OCI-LY1 (cell line): ENCODE measurements at regions not wholly inside any gene's neighbourhood (a gene's known extent, or its start where the extent isn't known, plus 50 kb on each side); places are given as distances from the start of the nearest gene placed in this dataset.

ENCODE experiments used
- H2AFZ ChIP-seq: fragments of 200-600 bp; sonication (generic), shearing (Covaris generic); 2 replicates; pipeline ENCODE4 v1.6.0; 2014; ENCODE audit warnings: antibody characterized with exemption, mild to moderate bottlenecking, low read length
- H3F3A ChIP-seq: fragments of 200-600 bp; sonication (generic), shearing (Covaris generic); 2 replicates; pipeline ENCODE4 v1.6.0; 2014; ENCODE audit warnings: mild to moderate bottlenecking, antibody characterized with exemption, low read length, moderate library complexity; ENCODE audit not compliant: insufficient read depth
- H3K27ac ChIP-seq: fragments of 200-600 bp; sonication (generic); 2 replicates; pipeline ENCODE4 v1.5.1; 2014; ENCODE audit warnings: low read length, mixed run types, mild to moderate bottlenecking, low read depth; ENCODE audit not compliant: poor library complexity, severe bottlenecking
- H3K27me3 ChIP-seq: fragments of 200-600 bp; sonication (generic); 2 replicates; pipeline ENCODE4 v1.6.0; 2014; ENCODE audit warnings: antibody characterized with exemption, mild to moderate bottlenecking, low read length, moderate library complexity; ENCODE audit not compliant: insufficient read depth
- H3K36me3 ChIP-seq: fragments of 200-600 bp; sonication (generic); 2 replicates; pipeline ENCODE4 v1.6.1; 2014; ENCODE audit warnings: mild to moderate bottlenecking, antibody characterized with exemption, low read length, moderate library complexity, mixed read lengths; ENCODE audit not compliant: insufficient read depth
- H3K4me1 ChIP-seq: fragments of 200-600 bp; sonication (generic); 2 replicates; pipeline ENCODE4 v1.5.1; 2014; ENCODE audit warnings: mild to moderate bottlenecking, low read length, moderate library complexity; ENCODE audit not compliant: insufficient read depth, severe bottlenecking
- H3K4me2 ChIP-seq: fragments of 200-600 bp; sonication (generic), shearing (Covaris generic); 2 replicates; pipeline ENCODE4 v1.6.1; 2014; ENCODE audit warnings: low read length
- H3K4me3 ChIP-seq: fragments of 200-600 bp; sonication (generic); 2 replicates; pipeline ENCODE4 v1.5.1; 2014; ENCODE audit warnings: low read length, low read depth, mild to moderate bottlenecking, mixed read lengths; ENCODE audit not compliant: poor library complexity, severe bottlenecking
- H3K79me2 ChIP-seq: fragments of 200-600 bp; shearing (Covaris generic); 2 replicates; pipeline ENCODE4 v1.6.1; 2016; ENCODE audit warnings: mixed run types, low read length, mixed read lengths; ENCODE audit not compliant: insufficient read depth
- H3K9ac ChIP-seq: fragments of 200-600 bp; sonication (generic), shearing (Covaris generic); 2 replicates; pipeline ENCODE4 v1.6.1; 2014; ENCODE audit warnings: mild to moderate bottlenecking, low read length, mixed read lengths
- H3K9me2 ChIP-seq: fragments of 200-600 bp; sonication (generic), shearing (Covaris generic); 2 replicates; pipeline ENCODE4 v1.6.1; 2014; ENCODE audit warnings: low read depth, mild to moderate bottlenecking, low read length, mixed read lengths
- H3K9me3 ChIP-seq: fragments of 200-600 bp; shearing (Covaris generic); 2 replicates; pipeline ENCODE4 v1.6.1; 2014; ENCODE audit warnings: low read length, mixed read lengths
- H4K20me1 ChIP-seq: fragments of 200-600 bp; sonication (generic), shearing (Covaris generic); 2 replicates; pipeline ENCODE4 v1.6.0; 2016; ENCODE audit warnings: mild to moderate bottlenecking, low read length; ENCODE audit not compliant: insufficient read depth
- EZH2 ChIP-seq: fragments of 200-600 bp; sonication (generic), shearing (Covaris generic); IDR thresholded peaks from 2 replicates; pipeline ENCODE4 v1.8.0; 2017; ENCODE audit warnings: borderline replicate concordance, mixed run types, mild to moderate bottlenecking, antibody characterized with exemption, low read length, moderate library complexity, mixed read lengths
- TF ChIP-seq, protein P1 (sequence below): fragments of 200-600 bp; sonication (generic), shearing (Covaris generic); IDR thresholded peaks from 2 replicates; pipeline ENCODE4 v1.5.1; 2017; ENCODE audit warnings: mild to moderate bottlenecking, antibody characterized with exemption, low read length, moderate library complexity, mixed read lengths

DNA sequence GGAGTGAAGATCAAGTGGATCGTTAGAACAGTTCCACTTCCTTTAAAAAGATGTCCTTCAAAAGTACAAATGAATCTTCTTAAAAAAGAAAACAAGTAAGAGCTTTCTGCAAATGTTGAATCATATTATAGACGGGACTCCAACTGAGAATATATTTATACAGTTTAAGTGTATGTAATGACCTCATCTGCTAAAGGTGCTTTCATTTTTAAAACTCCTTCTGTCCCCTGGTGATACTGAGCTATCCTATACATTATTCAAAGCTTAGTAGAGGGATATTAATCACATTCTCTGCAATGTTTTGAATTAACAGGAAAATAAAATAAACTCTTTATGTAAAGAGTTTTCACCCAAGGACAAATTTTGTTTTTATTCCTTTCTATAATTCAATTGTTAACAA is 420.7 kb upstream of the SLC8A1 start:
- Histone ChIP-seq H2AFZ (no peak overlapping the region), H3K4me3 (no peak overlapping the region), H3F3A (no peaks in the 10 kb centered on the region), H3K9ac (no peak overlapping the region), H3K79me2 (no peaks in the 10 kb centered on the region), H4K20me1 (no peaks in the 10 kb centered on the region), H3K4me2 (no peak overlapping the region), H3K27ac (no peak overlapping the region), H3K9me3 (no peaks in the 10 kb centered on the region), H3K27me3 (no peaks in the 10 kb centered on the region), H3K4me1 (no peaks in the 10 kb centered on the region), H3K9me2 (no peaks in the 10 kb centered on the region), H3K36me3 (no peaks in the 10 kb centered on the region)
- no peak for TF ChIP-seq EZH2
- TF ChIP-seq, protein P1, sequence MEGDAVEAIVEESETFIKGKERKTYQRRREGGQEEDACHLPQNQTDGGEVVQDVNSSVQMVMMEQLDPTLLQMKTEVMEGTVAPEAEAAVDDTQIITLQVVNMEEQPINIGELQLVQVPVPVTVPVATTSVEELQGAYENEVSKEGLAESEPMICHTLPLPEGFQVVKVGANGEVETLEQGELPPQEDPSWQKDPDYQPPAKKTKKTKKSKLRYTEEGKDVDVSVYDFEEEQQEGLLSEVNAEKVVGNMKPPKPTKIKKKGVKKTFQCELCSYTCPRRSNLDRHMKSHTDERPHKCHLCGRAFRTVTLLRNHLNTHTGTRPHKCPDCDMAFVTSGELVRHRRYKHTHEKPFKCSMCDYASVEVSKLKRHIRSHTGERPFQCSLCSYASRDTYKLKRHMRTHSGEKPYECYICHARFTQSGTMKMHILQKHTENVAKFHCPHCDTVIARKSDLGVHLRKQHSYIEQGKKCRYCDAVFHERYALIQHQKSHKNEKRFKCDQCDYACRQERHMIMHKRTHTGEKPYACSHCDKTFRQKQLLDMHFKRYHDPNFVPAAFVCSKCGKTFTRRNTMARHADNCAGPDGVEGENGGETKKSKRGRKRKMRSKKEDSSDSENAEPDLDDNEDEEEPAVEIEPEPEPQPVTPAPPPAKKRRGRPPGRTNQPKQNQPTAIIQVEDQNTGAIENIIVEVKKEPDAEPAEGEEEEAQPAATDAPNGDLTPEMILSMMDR: no peak

DNA sequence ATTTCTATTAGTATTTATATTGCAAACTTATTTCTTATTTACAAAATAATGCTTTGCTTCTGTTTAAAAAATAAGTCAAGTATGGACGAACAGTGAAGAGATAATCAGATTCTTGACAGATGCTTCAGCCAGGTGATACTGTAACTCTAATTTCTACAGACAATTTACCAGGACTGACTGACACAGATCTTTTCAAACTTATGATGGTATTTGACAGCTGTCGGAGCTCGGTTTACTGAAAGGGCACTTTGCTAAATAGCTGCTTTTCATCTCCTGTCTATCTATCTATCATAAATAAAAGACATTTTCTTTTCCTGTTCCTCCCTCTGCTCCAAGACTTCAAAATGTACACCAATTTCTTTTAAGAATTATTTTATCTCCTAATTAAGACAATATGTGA is 422.5 kb upstream of the SLC8A1 start:
- Histone ChIP-seq H3K27me3 (no peaks in the 10 kb centered on the region), H3K27ac (no peak overlapping the region), H3K4me3 (no peak overlapping the region), H3K79me2 (no peaks in the 10 kb centered on the region), H3K4me2 (no peak overlapping the region), H2AFZ (no peak overlapping the region), H3K9ac (no peak overlapping the region), H3K9me3 (no peaks in the 10 kb centered on the region), H3K36me3 (no peaks in the 10 kb centered on the region), H3K4me1 (no peaks in the 10 kb centered on the region), H4K20me1 (no peaks in the 10 kb centered on the region), H3F3A (no peaks in the 10 kb centered on the region), H3K9me2 (no peaks in the 10 kb centered on the region)
- TF ChIP-seq EZH2: no peak
- TF ChIP-seq, protein P1: no peak

DNA sequence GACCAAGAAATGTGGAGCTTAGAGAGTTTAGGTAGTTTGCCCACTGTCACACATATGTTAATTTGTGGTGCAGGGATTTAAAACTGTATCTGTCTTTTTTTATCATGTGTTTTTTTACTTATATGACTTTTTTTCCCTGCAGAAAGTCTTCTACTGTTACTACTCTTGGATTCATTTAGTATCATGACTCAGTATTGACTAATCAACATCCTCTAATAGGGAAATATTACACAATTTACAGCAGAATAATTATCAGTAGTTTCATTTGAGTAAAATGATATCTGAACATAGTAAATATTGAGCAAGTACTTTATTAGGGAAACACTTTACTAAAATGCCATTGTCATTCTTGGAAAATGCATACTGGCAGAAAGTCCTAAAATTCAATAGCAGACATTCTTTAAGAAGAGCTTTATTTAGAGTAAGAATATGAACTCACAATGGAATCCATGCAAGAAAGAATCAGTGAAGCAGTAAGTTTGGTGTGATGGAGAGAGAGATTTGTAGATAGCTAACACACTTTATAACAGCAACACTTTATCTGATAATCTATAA is 425.9 kb upstream of the SLC8A1 start:
- no peak overlapping the region for H3K9ac ChIP-seq
- no peaks in the 10 kb centered on the region for H3K79me2 ChIP-seq
- TF ChIP-seq, protein P1: no peak
- TF ChIP-seq EZH2: no peak
- no peak overlapping the region for H3K4me3 ChIP-seq
- H3K27ac ChIP-seq: no peak overlapping the region
- H2AFZ ChIP-seq: no peak overlapping the region
- no peaks in the 10 kb centered on the region for H3K36me3 ChIP-seq
- H3K4me2 ChIP-seq: no peak overlapping the region
- H3K27me3 ChIP-seq: no peaks in the 10 kb centered on the region
- H4K20me1 ChIP-seq: no peaks in the 10 kb centered on the region
- H3F3A ChIP-seq: no peaks in the 10 kb centered on the region
- no peaks in the 10 kb centered on the region for H3K9me3 ChIP-seq
- H3K4me1 ChIP-seq: no peaks in the 10 kb centered on the region
- H3K9me2 ChIP-seq: no peaks in the 10 kb centered on the region
